DMS114 treated with DMSO at 0.1 percent for 48 hours (cell line): ENCODE measurements at regions not wholly inside any gene's neighbourhood (a gene's known extent, or its start where the extent isn't known, plus 50 kb on each side); places are given as distances from the start of the nearest gene placed in this dataset.

Experiments used
- DNase-seq: peaks from one replicate; lab custom pipeline; 2025; ENCODE audit not compliant: unreplicated experiment; lab: John Stamatoyannopoulos, UW

DNA sequence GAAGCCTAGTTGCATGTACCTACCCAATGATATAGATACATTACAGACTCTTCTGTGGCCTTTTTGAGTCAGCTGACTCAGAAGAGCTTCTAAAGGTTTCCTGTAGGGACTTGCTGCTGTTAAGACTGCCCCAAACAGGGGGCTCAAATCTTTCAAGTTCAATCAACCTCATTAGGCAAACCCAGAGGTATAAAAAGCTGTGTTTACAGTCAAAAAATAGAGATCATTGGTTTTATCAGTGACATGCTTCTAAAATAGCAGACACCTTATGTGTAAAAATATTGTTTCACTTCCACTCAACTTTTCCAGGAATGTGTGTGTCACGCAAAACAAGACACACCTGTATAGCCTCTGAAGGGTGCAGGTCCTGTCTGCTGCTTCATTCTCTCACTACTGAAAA lies 624.3 kb upstream of the FANCL start:
- no peak for DNase-seq

DNA sequence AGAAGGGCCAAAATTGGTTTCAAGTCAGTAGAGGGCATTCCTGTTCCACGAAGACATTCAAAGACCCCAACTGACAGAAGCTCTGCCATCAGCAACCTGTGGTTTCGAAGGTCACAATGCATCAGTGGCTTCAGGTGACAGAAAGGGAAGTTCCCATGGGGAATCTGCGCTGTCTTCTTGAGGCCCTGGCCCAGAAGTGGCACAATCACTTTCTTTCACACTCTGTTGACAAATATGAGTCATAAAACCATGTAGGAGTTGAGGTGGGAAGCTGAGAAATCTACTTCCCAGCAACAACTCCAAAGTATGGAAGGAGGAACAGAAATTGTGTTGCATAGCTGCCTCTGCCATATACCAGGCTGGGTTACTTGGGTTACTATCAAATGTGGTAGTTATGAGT lies 621.1 kb upstream of the FANCL start:
- no peak for DNase-seq

GRCh38 chr2:58860586-58860985 lies 619.5 kb upstream of the FANCL start:
- no peak for DNase-seq

GRCh38 chr2:58856100-58856499 lies 615.0 kb upstream of the FANCL start:
- DNase-seq, result no peak

DNA sequence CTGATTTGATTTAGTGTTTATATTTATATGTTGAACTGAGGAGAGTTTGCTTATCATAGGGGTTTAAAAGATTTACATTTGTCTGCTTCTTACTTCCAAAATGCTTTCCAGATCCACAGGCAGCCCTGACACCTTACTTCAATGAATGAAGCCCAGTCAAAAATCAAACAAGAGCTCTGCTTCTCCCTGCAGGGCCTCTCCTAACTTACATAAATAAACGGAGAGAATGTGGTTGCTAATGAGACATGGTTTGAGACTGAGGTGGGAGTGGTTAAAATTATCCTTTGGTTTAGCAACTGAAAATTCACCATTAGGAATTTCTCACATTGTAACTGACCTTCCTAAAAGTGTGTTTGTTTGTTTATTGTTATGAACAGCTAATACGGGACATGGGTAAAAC lies 612.3 kb upstream of the FANCL start:
- no peak for DNase-seq

GRCh38 chr2:58852905-58853304 lies 611.8 kb upstream of the FANCL start:
- DNase-seq, result no peak

- DNase-seq, result no peak
Measured at GRCh38 chr2:58852243-58852642, 611.1 kb upstream of the FANCL start.

- no peak for DNase-seq
Measured at GRCh38 chr2:58851598-58851997, 610.5 kb upstream of the FANCL start.

DNA sequence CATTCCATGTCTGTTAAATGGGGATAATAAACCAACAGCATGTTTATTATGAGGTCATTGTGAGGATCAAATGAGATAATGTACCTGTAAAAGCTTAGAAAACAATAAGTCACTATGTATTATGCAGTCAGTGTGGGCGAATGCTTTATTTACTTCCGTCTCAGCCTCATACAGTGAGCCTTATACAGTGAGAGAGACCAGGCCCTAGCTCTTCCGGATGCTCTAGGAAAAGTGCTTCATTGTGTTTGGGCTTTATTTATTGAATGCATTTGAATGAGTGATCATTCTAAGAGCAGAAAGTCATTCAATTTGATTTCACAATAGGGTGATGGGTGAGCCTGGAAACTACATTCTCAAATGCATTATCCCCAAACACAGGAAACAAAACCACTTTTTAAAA lies 603.9 kb upstream of the FANCL start:
- DNase-seq, result no peak

- no peak for DNase-seq
Measured at GRCh38 chr2:58842501-58843155, 601.5 kb upstream of the FANCL start.

GRCh38 chr2:58834404-58834803 lies 593.3 kb upstream of the FANCL start:
- no peak for DNase-seq

DNA sequence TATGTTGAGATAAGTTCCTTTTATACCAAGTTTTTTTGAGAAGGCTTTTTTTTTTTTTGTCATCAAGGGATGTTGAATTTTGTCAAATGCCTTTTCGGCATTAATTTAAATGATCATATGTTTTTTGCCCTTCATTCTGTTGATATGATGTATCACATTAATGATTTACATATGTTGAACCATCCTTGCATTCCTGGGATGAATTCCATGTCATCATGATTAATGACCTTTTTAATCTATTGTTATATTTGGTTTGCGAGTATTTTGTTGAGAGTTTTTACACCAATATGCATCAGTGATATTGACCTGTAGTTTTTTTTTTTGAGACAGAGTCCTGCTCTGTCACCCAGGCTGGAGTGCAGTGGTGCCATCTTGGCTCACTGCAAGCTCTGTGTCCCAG lies 585.7 kb upstream of the FANCL start:
- DNase-seq, result no peak

DNA sequence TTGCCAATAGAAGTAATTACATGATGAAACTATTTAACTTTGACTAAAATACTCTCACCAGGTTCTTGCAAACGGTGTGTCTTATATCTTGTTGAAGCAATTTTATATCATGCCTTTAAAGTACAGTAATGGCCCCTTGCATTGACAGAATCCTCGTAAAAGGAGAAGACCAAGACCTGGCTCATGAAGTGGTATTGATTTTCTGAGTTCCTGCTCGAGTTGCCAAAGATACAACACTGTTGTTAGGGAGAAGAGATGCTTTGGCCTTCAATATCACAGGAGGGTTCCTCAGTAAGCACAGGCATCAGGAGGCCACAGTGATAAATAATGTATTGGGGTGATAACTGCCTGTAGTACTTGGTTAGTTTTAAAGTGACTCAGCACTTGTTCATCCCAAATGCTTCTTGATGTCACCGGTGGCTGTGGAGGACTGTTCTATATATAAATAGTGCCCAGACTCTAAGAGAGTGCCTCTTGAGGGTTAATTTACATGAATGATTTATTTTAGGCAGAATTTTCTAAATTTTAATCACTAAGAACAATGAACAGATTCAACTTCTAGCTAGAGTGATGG lies 571.7 kb upstream of the FANCL start:
- DNase-seq, result no peak

- DNase-seq, result no peak
Measured at GRCh38 chr2:58805126-58805525, 564.0 kb upstream of the FANCL start.

DNA sequence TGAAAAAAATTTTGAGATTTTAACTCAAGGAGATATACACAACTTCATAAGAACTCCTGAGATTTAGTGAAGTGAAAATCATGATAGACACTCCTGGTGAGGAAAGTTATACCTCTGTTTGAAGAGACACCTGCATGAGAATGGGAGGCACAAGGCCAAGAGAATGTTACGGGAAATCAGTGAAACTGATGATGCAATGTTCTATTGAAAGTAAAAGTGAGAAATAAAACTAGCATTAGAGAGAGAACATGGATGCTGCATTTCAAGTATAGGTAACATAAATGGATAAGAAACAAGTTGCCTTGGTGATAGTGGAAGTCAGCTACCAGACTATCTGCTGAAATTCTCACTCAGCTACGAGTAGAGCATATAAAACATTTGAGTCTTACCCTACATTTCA lies 562.1 kb upstream of the FANCL start:
- no peak for DNase-seq

GRCh38 chr2:58800881-58801280 lies 559.8 kb upstream of the FANCL start:
- no peak for DNase-seq

DNA sequence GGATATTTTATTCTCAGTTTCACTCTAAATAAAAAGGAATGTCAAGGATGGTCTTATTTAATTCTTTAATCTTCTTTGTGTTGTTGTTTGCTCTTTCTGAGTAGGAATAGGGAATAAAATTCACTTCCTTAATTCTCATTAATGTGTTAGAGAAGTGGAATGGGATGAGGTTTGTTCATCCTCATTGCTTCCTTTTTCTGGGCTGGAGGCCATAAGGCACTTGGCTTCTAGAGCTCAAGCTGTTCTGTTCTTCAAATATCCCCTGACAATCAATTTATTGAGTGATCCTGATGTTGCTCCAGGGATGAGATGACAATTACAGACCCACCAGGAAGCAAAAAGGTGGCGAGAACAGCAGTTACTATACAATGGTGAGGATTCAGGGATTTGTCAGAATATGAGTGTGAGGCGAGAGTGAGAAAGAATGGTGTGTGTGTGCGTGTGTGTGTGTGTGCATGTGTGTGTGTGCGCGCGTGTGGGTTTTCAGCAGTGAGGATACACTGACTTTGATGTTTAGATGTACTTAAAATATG lies 557.6 kb upstream of the FANCL start:
- no peak for DNase-seq

- no peak for DNase-seq
Measured at GRCh38 chr2:58796239-58796910, 555.2 kb upstream of the FANCL start.

DNA sequence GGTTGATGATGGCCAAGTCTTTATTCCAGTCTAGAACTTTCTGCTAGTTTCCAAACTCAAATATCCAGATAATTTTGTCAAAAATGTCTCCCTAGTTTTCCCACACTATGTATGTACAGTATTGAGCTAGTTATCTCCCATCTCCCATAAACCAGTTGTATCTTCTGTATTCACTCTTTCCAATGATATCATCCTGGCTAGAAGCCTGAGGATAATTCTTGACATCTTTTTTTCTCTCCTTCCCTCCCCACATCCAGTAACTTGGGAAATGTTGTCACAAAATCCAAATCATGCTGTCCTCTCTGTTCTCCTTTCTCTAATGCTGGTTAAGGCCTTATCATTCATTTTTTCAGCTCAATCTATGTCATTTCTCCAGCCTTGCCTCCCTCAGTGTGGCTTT lies 553.8 kb upstream of the FANCL start:
- no peak for DNase-seq

- no peak for DNase-seq
Measured at GRCh38 chr2:58794103-58794502, 553.0 kb upstream of the FANCL start.

DNA sequence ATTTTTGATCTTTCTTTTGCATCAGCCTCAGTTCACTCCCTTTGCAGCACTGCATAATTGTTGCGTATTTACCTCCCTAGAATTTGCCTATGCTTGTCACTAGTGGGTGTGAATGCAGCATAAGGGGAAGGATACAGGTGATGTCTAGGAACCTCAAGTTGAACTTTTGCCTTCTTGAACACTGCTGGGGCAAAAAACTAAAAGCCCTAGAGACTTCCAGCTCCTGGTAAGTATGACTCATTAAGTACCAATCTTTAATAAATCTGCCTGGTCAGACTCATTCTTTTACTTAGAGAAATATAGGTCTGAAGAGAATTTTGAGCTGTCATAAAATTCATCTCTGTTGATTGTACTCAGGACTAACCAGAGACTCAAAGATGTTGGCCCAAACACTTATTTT lies 547.3 kb upstream of the FANCL start:
- no peak for DNase-seq

- DNase-seq, result no peak
Measured at GRCh38 chr2:58770846-58771245, 529.7 kb upstream of the FANCL start.

GRCh38 chr2:58769864-58770234 lies 528.7 kb upstream of the FANCL start:
- no peak for DNase-seq
